CD4-positive, alpha-beta T cell treated with Interleukin-6 at 100 ng/mL for 8 hours (primary cell): ENCODE measurements at regions not wholly inside any gene's neighbourhood (a gene's known extent, or its start where the extent isn't known, plus 50 kb on each side); places are given as distances from the start of the nearest gene placed in this dataset.

Experiments
- DNase-seq: peaks from one replicate; pipeline ENCODE4 v3.0.0-alpha.2; 2020; ENCODE audit warnings: mixed read lengths, low spot score

- DNase-seq, result no peak
Measured at GRCh38 chr5:2442496-2443354, 308.8 kb downstream of the IRX2 start.

DNA sequence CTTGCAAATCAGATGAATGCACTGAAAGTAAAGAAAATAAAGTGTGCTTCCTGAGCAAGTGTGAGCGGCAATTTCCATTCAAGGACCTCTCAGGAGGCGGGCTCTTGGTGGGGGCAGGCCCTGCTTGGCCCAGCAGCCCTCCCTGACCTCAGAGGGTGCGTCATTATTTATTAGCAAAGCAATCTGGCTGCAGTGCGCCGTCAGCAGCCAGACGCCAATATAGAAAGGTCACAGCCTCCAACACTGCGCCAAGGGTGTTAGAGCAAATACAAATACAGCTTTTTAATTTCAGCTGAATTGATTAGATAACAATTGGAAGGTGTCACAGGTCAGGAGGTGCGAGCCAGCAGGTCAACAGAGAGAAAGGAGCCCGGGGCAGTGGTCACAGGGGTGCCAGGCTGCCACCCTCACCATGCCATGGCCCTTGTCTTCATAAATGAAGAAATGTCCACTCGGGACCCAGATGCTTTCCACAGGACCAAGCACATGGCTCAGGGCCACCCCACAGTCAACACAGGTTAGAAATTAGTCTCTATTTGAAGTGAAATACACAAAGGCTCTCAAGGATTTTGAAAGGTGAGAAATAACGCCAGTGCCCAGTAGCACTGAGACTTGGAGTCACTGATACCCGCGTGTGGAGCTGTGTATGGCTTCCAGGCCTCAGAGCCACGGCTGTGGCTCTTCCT lies 309.8 kb downstream of the IRX2 start:
- no peak for DNase-seq

GRCh38 chr5:2439608-2440007 lies 311.9 kb downstream of the IRX2 start:
- no peak for DNase-seq

- no peak for DNase-seq
Measured at GRCh38 chr5:2433086-2433485, 318.4 kb downstream of the IRX2 start.

- DNase-seq, result no peak
Measured at GRCh38 chr5:2432076-2432920, 319.2 kb downstream of the IRX2 start.

DNA sequence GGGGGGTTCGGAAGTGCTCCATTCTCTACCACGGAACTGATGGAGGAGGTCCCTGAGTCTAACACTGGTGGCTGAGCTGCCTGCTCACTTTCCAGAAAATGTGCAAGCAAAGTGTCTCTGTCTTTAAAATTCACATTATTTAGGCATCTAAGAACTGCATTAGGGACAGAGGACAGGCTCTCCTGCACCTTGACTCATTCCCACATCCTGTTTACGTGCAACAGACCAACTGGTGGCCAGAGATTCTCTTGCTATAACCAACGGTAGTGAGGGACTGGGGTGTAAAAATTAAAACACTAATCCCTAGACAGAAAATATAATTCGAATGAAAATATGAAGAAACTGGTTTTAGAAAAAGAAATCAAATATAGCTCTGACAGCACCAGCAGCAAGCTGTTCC lies 320.9 kb downstream of the IRX2 start:
- DNase-seq, result no peak

GRCh38 chr5:2427983-2428382 lies 323.5 kb downstream of the IRX2 start:
- DNase-seq, result no peak

DNA sequence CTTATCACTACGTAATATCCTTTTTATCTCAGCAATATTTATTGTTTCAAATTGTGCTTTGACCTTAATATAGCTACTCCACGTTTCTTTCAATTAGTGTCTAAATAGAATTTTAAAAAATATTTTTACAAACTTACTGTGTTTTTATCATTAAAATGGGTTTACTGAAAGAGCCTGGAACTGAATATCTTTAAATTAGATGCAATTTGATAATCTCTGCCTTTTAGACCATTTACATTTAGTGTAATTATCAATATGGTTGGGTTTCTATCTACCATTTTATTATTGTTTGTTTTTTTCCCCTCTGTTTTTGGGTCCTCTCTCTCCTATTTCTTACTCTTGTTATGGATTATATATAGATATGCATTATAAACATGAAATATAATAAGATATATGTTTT lies 327.8 kb downstream of the IRX2 start:
- no peak for DNase-seq

GRCh38 chr5:2417301-2417700 lies 334.2 kb downstream of the IRX2 start:
- DNase-seq, result no peak

GRCh38 chr5:2415678-2416077 lies 335.8 kb downstream of the IRX2 start:
- no peak for DNase-seq

- no peak for DNase-seq
Measured at GRCh38 chr5:2410451-2410850, 341.0 kb downstream of the IRX2 start.

DNA sequence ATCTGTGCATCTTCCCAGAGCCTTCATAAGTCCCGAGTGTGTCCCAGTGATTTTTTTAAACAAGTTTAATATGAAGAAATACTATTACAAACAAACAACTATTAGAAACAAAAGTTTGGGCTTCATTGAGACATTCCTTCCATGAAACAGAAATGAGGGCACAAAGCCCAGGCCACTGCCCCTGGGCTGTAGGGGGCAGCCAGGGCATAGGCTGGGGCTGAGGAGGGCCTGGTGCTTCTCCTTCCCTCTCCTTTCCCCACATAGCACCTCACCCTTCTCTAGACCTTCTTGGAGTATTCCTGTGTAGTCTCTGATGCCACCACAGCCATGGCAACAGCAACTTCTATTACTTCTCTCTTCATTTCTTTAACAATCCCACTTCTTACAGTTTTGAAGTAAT lies 348.2 kb downstream of the IRX2 start:
- no peak for DNase-seq

DNA sequence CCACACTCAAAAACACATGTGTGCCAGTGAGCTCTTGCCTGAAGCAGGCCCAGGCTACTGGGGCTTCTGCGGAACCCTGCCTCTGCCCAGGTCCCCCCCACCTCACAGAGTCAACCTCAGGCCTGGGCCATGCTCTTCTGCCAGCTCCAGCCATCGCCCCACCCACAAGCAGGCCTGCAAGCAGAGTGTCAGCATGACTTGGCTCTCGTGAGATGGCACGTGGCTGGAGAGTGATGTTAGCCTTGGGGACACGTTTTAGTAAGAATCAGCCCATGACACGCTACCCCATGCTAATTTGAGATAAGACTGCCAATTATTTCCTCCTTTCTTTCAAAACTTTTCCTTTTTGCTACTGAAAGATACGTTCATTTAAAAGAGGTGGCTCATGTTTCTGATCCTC lies 351.7 kb downstream of the IRX2 start:
- DNase-seq, result no peak

- DNase-seq, result no peak
Measured at GRCh38 chr5:2399096-2399495, 352.4 kb downstream of the IRX2 start.

DNA sequence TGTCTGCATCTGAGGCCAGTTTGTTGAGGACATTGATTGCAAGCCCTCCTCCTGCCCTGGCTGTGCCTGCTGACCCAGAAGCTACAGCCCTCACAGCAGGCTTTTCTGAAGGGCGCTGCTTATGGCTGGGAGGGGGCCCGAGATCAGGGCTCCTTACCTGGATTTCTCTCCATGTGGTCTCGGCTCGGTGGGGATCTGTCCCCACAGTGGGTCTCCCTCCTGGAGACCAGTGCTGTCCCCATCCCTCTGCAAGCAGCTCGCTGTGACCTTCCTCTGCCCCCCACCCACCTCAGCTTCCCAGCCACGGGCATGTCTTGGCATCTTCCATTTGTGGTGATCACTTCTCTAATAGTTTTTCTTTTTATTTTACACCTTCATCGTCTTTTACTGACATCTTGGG lies 357.9 kb downstream of the IRX2 start:
- no peak for DNase-seq

DNA sequence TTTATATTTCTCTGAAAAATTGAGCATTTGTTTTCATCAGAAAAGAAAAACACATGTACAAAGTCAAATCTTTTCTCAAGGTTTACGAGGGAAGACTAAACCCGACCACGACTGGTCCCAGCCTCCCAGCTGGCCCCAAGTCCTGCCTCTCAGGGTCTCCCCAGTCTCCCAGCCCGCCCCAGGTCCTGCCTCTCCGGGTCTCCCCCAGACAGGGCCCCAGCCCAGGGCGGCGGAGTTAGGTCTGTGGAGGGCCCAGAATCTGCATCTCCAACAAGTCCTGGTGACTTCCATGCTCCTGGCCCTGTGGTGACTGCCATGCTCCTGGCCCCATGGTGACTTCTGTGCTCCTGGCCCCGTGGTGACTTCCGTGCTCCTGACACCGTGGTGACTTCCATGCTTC lies 359.9 kb downstream of the IRX2 start:
- DNase-seq, result no peak

GRCh38 chr5:2391021-2391420 lies 360.5 kb downstream of the IRX2 start:
- no peak for DNase-seq

- no peak for DNase-seq
Measured at GRCh38 chr5:2388571-2388970, 362.9 kb downstream of the IRX2 start.

DNA sequence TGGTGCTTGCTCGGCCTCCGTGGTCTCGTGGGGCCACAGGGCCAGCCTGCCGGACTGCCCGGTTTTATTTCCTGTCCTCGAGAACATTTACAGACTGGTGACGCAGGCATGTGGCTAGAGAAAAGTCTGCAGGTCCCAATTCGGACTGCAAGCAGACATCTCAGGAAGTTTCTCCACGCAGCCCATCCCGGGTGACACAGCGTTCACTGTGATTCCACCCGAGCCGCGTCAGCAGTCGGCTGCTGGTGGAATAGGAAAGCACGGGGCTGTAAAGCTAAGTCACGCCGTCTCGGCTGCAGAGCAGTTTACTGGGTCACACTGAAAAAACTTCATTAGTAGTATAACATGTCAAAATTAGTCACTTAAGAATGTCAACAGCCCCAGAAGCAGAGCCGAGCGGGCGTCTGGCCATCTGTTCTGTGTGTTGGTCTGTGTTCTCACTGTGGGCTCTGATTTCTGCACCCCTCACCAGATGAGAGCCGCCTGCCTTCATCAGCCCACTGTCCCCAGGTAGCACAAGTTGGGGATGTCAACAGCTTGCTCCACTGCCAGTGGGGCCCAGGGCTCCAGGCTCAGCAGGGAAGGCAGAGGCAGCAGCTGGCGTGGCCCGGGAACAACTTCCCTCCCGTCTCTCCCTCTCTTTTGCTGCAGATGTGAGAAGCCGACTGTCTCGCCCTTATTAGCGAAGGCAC lies 363.7 kb downstream of the IRX2 start:
- DNase-seq, result no peak

DNA sequence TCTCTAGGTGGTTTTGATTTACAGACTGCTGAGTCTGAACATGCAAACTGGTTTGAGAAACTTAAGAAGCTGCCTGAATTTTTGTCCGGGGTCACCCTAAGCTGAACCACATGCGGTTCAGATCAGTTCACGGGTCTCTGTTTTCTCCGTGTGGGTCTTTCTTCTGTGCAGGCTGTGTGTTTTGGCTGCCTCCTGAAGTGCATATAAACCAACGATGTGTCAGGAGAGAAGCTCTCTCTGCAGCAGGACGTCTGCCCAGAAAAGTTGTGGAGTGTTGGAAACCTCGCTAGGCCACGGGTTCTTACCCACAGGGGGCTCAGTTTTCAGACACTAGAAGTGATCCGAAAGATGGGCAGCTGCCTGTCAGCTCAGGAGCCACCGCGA lies 364.2 kb downstream of the IRX2 start:
- DNase-seq, result no peak

DNA sequence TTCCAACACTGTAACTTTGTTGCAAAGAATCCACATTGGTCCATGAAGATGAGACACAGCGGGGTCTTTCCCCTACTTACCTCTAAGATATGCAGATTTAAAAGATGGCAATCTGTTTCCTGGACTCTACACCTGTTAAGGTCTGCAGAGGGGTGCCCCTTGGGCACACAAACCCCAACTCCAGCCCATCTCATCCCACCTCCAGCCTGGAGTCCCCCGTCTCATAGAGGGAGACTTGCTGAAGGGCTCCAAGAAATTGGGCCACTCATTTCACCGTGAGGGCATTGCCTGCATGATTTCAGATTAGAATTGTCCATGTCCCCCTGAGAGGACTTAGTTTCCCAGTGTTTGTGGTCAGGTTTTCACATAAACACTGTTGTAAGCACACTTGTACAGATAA lies 365.7 kb downstream of the IRX2 start:
- no peak for DNase-seq

DNA sequence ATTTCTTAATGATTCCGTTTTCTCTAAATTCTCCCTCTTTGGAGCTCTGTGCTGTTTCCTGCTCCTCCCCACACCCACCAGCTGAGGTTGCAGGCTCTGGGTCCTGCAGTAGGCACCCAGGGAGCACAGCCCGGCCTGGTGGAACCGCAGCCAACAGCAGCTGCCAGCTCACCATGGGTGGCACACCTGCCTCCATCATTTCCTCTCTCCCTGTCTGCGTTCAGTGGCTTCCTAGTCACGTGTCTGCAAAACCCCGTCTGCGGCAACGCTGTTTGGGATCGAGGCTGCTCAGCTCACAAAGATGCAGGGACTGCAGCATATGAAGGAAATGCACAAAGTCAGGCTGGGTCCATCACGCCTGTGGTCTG lies 367.8 kb downstream of the IRX2 start:
- DNase-seq, result no peak
